ENCODE measurements at regions not wholly inside any gene's neighbourhood (a gene's known extent, or its start where the extent isn't known, plus 50 kb on each side); places are given as distances from the start of the nearest gene placed in this dataset.

GRCh38 chr2:193538061-193538460 is 1343.3 kb upstream of the TMEFF2 start:
- TF ChIP-seq EZH2 (IDR thresholded peaks at IDR 0.05; ENCODE audit: borderline replicate concordance, insufficient read depth, low read depth, low read length, poor library complexity, severe bottlenecking) = no peak
- TF ChIP-seq, protein P1, sequence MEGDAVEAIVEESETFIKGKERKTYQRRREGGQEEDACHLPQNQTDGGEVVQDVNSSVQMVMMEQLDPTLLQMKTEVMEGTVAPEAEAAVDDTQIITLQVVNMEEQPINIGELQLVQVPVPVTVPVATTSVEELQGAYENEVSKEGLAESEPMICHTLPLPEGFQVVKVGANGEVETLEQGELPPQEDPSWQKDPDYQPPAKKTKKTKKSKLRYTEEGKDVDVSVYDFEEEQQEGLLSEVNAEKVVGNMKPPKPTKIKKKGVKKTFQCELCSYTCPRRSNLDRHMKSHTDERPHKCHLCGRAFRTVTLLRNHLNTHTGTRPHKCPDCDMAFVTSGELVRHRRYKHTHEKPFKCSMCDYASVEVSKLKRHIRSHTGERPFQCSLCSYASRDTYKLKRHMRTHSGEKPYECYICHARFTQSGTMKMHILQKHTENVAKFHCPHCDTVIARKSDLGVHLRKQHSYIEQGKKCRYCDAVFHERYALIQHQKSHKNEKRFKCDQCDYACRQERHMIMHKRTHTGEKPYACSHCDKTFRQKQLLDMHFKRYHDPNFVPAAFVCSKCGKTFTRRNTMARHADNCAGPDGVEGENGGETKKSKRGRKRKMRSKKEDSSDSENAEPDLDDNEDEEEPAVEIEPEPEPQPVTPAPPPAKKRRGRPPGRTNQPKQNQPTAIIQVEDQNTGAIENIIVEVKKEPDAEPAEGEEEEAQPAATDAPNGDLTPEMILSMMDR (IDR thresholded peaks at IDR 0.05) = no peak

All from B cell (primary cell).